GM12872 (cell line): ENCODE measurements at regions not wholly inside any gene's neighbourhood (a gene's known extent, or its start where the extent isn't known, plus 50 kb on each side); places are given as distances from the start of the nearest gene placed in this dataset.

ENCODE experiments used
- CTCF ChIP-seq: IDR thresholded peaks from 3 replicates; pipeline ENCODE4 v1.5.1; 2011; ENCODE audit warnings: low read depth, mild to moderate bottlenecking, low read length, moderate library complexity; ENCODE audit not compliant: insufficient read depth

GRCh38 chr3:164417955-164418354, 660.3 kb downstream of the SI start:
- TF ChIP-seq CTCF: no peak

- TF ChIP-seq CTCF: no peak
These were observed 661.6 kb downstream of the SI start for GRCh38 chr3:164416491-164417222.

GRCh38 chr3:164408326-164408725, 670.0 kb downstream of the SI start:
- TF ChIP-seq CTCF: no peak

GRCh38 chr3:164407111-164407510, 671.2 kb downstream of the SI start:
- TF ChIP-seq CTCF: no peak

- TF ChIP-seq CTCF: no peak
These were observed 672.0 kb downstream of the SI start for GRCh38 chr3:164406281-164406680.

GRCh38 chr3:164401923-164402322, 676.4 kb downstream of the SI start:
- TF ChIP-seq CTCF: no peak

GRCh38 chr3:164397462-164397861, 680.8 kb downstream of the SI start:
- no peak for TF ChIP-seq CTCF
